ENCODE measurements at regions not wholly inside any gene's neighbourhood (a gene's known extent, or its start where the extent isn't known, plus 50 kb on each side); places are given as distances from the start of the nearest gene placed in this dataset.

DNA sequence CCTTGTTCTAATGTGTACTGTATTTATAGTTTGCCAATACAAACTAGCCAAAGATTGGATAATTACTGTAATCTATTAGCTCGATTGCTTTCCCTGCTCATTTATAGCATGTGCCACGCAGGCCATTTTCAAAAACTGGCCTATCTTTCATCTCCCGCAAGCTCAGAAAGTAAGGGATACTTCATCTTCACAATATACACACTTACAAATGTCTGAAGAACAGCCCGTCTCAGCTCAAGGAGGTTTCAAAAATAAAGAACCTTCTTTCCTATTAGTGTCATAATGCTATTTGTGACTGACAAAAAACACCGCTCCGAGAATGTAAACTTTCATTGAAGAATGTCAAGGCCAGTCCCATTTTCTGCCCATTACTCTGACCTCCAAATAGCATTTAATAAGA, 306.4 kb upstream of the ZNF507 start:
- TF ChIP-seq, protein P1, sequence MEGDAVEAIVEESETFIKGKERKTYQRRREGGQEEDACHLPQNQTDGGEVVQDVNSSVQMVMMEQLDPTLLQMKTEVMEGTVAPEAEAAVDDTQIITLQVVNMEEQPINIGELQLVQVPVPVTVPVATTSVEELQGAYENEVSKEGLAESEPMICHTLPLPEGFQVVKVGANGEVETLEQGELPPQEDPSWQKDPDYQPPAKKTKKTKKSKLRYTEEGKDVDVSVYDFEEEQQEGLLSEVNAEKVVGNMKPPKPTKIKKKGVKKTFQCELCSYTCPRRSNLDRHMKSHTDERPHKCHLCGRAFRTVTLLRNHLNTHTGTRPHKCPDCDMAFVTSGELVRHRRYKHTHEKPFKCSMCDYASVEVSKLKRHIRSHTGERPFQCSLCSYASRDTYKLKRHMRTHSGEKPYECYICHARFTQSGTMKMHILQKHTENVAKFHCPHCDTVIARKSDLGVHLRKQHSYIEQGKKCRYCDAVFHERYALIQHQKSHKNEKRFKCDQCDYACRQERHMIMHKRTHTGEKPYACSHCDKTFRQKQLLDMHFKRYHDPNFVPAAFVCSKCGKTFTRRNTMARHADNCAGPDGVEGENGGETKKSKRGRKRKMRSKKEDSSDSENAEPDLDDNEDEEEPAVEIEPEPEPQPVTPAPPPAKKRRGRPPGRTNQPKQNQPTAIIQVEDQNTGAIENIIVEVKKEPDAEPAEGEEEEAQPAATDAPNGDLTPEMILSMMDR (IDR thresholded peaks at IDR 0.05) = no peak
- no peak for TF ChIP-seq POLR2A (IDR thresholded peaks at IDR 0.05)
